Activated T-helper 2 cell treated with anti-CD3 and anti-CD28 coated beads, Interferon-gamma antibody, Interleukin-2, Interleukin-4, amounts not matched to agents 10 μg/mL and 5 μg/mL and 100 μg/mL, durations not matched to agents 14 hours and 24 hours and 36 hours (primary cell): ENCODE measurements at regions not wholly inside any gene's neighbourhood (a gene's known extent, or its start where the extent isn't known, plus 50 kb on each side); places are given as distances from the start of the nearest gene placed in this dataset.

Source experiments
- DNase-seq: peaks from one replicate; pipeline ENCODE4 v3.0.0; 2021; ENCODE audit warnings: low spot score
- H3K27ac Mint-ChIP-seq: one replicate; pipeline ENCODE4 v1.8.0; 2021; ENCODE audit warnings: mixed read lengths
- H3K27me3 Mint-ChIP-seq: one replicate; pipeline ENCODE4 v1.8.0; 2021; ENCODE audit warnings: low read depth, mixed read lengths
- H3K36me3 Mint-ChIP-seq: one replicate; pipeline ENCODE4 v1.8.0; 2021; ENCODE audit warnings: low read depth, mixed read lengths
- H3K4me1 Mint-ChIP-seq: one replicate; pipeline ENCODE4 v1.8.0; 2021; ENCODE audit warnings: low read depth, mixed read lengths
- H3K4me3 Mint-ChIP-seq: one replicate; pipeline ENCODE4 v1.8.0; 2021; ENCODE audit warnings: low read depth, mild to moderate bottlenecking, moderate library complexity, mixed read lengths
- H3K9me3 Mint-ChIP-seq: one replicate; pipeline ENCODE4 v1.8.0; 2021; ENCODE audit warnings: mixed read lengths
- intact Hi-C: fragments of 100-400 bp; cut with micrococcal nuclease; formaldehyde crosslinking; loops from one replicate; pipeline ENCODE4 v1.15.1; 2023

GRCh38 chr9:28929433-28929832 is 1356.2 kb upstream of the C9orf72 start:
- H3K27ac Mint-ChIP-seq = no peak overlapping the region
- no peak overlapping the region for H3K4me3 Mint-ChIP-seq
- intact Hi-C loops = no loop called here
- no peak for DNase-seq
- H3K4me1 Mint-ChIP-seq = no peaks in the 10 kb centered on the region
- no peaks in the 10 kb centered on the region for H3K36me3 Mint-ChIP-seq
- H3K27me3 Mint-ChIP-seq = no peaks in the 10 kb centered on the region
- peaks cover 15% of the 10 kb centered on the region for H3K9me3 Mint-ChIP-seq

- no peaks in the 10 kb centered on the region for H3K27me3 Mint-ChIP-seq
- no peaks in the 10 kb centered on the region for H3K4me1 Mint-ChIP-seq
- no peaks in the 10 kb centered on the region for H3K36me3 Mint-ChIP-seq
- peaks cover 15% of the 10 kb centered on the region for H3K9me3 Mint-ChIP-seq
- no peak for DNase-seq
- H3K4me3 Mint-ChIP-seq = no peak overlapping the region
- H3K27ac Mint-ChIP-seq = no peak overlapping the region
- intact Hi-C loops = no loop called here
These were observed 1357.5 kb upstream of the C9orf72 start for GRCh38 chr9:28930766-28931165.

GRCh38 chr9:28934111-28934510 is 1360.8 kb upstream of the C9orf72 start:
- Mint-ChIP-seq H3K27ac (no peak overlapping the region), H3K4me1 (no peaks in the 10 kb centered on the region), H3K36me3 (no peaks in the 10 kb centered on the region), H3K4me3 (no peak overlapping the region), H3K9me3 (peaks cover 10% of the 10 kb centered on the region), H3K27me3 (no peaks in the 10 kb centered on the region)
- no peak for DNase-seq
- intact Hi-C loops = no loop called here

- intact Hi-C loops = no loop called here
- no peak overlapping the region for H3K4me3 Mint-ChIP-seq
- no peak overlapping the region for H3K27ac Mint-ChIP-seq
- DNase-seq = no peak
- H3K27me3 Mint-ChIP-seq = no peaks in the 10 kb centered on the region
- no peaks in the 10 kb centered on the region for H3K36me3 Mint-ChIP-seq
- H3K9me3 Mint-ChIP-seq = no peaks in the 10 kb centered on the region
- H3K4me1 Mint-ChIP-seq = no peaks in the 10 kb centered on the region
These were observed 1365.7 kb upstream of the C9orf72 start for GRCh38 chr9:28938981-28939380.

- Mint-ChIP-seq H3K36me3 (no peaks in the 10 kb centered on the region), H3K9me3 (no peaks in the 10 kb centered on the region), H3K27ac (no peak overlapping the region), H3K27me3 (no peaks in the 10 kb centered on the region), H3K4me1 (no peaks in the 10 kb centered on the region), H3K4me3 (no peak overlapping the region)
- intact Hi-C loops = no loop called here
- DNase-seq = no peak
These were observed 1368.6 kb upstream of the C9orf72 start for GRCh38 chr9:28941856-28942255.

DNA sequence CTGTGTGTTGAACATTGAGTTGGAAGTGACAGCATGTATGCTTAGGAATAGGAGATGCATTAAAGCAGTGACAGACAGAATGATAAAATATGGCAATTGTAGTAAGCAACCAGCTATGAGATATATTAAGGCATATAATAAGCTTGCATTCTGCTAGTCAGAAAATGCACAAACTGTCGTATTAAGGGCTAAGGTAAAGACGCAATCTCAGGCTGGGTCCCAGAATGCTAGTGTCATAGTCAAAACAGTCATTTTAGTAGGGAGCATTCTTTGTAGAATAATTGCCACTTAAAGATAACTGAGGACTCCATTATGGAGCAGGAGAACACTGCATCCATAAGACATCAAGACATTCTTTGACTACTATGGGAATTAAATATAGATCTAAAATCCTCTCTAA is 1369.7 kb upstream of the C9orf72 start:
- Mint-ChIP-seq H3K27me3 (no peaks in the 10 kb centered on the region), H3K27ac (no peak overlapping the region), H3K4me1 (no peaks in the 10 kb centered on the region), H3K9me3 (no peaks in the 10 kb centered on the region), H3K36me3 (no peaks in the 10 kb centered on the region), H3K4me3 (no peak overlapping the region)
- intact Hi-C loops = no loop called here
- no peak for DNase-seq

- intact Hi-C loops = no loop called here
- no peak overlapping the region for H3K4me3 Mint-ChIP-seq
- DNase-seq = no peak
- no peaks in the 10 kb centered on the region for H3K4me1 Mint-ChIP-seq
- H3K27ac Mint-ChIP-seq = no peak overlapping the region
- H3K27me3 Mint-ChIP-seq = no peaks in the 10 kb centered on the region
- H3K36me3 Mint-ChIP-seq = no peaks in the 10 kb centered on the region
- H3K9me3 Mint-ChIP-seq = peaks cover 12% of the 10 kb centered on the region
These were observed 1373.4 kb upstream of the C9orf72 start for GRCh38 chr9:28946648-28947047.

DNA sequence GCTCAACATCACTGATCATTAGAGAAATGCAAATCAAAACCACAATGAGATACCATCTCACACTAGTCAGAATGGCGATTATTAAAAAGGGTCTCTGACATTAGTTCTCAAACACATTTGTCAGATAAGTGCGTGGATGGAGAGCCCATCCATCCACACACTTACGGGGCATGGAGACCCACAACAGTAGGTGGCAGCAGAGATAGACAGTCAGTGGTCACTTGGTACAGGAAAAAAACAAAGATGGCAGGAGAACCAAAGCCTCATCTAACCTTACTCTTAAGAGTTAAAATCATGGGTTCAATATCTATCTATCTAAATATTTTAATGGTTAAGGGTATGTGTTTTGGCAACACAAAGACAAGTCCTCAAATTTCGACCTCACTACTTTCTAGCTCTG is 1378.7 kb upstream of the C9orf72 start:
- Mint-ChIP-seq H3K4me1 (no peaks in the 10 kb centered on the region), H3K36me3 (no peaks in the 10 kb centered on the region), H3K4me3 (no peak overlapping the region), H3K9me3 (peaks cover 14% of the 10 kb centered on the region), H3K27ac (no peak overlapping the region), H3K27me3 (no peaks in the 10 kb centered on the region)
- no peak for DNase-seq
- intact Hi-C loops = no loop called here

- Mint-ChIP-seq H3K4me1 (no peaks in the 10 kb centered on the region), H3K36me3 (no peaks in the 10 kb centered on the region), H3K4me3 (no peak overlapping the region), H3K27me3 (no peaks in the 10 kb centered on the region), H3K27ac (no peak overlapping the region), H3K9me3 (peaks cover 4% of the 10 kb centered on the region)
- DNase-seq = no peak
- intact Hi-C loops = no loop called here
These were observed 1383.0 kb upstream of the C9orf72 start for GRCh38 chr9:28956116-28956880.

DNA sequence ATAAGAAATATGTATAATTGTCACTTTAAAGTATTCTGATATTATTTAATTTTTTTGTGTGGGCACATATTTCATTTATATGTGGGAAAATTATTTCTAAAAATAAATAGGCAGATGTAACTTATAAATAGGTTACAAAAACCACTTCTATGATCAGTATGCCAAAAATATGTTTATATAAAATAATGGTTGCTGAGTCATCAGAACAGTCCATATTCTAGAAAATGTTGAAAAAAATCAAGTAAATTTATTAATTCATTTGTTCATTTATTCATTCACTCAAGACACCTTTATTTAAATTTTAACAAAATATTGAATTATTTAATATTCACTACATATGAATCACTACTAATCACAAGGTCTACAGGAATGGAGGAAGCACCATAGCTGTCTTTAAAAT is 1387.3 kb upstream of the C9orf72 start:
- no peaks in the 10 kb centered on the region for H3K27me3 Mint-ChIP-seq
- no peaks in the 10 kb centered on the region for H3K36me3 Mint-ChIP-seq
- no peaks in the 10 kb centered on the region for H3K9me3 Mint-ChIP-seq
- H3K4me1 Mint-ChIP-seq = no peaks in the 10 kb centered on the region
- intact Hi-C loops = no loop called here
- DNase-seq = no peak
- no peak overlapping the region for H3K4me3 Mint-ChIP-seq
- no peak overlapping the region for H3K27ac Mint-ChIP-seq

GRCh38 chr9:28961623-28962022 is 1388.3 kb upstream of the C9orf72 start:
- Mint-ChIP-seq H3K4me3 (no peak overlapping the region), H3K36me3 (no peaks in the 10 kb centered on the region), H3K27ac (no peak overlapping the region), H3K9me3 (no peaks in the 10 kb centered on the region), H3K27me3 (no peaks in the 10 kb centered on the region), H3K4me1 (no peaks in the 10 kb centered on the region)
- no peak for DNase-seq
- intact Hi-C loops = no loop called here

DNA sequence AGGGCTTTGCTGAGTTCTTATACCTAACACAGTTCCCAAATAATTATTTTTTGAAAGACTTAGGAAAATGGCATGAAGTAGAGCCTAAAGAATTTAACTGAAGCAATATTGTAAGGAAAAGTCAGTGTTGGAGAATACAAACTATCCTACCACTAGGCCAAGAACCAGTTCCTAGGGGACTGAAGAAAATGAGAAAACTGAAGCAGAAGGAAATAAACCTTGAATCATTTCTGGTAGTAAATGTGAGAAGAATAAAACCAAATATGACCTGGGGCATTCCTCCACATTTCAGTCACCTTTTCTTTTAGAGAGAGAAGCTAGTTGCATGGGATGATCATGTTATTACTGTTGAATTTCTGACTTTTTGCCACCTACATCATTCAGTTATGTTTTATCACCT is 1393.9 kb upstream of the C9orf72 start:
- Mint-ChIP-seq H3K36me3 (no peaks in the 10 kb centered on the region), H3K4me3 (no peak overlapping the region), H3K27me3 (no peaks in the 10 kb centered on the region), H3K4me1 (no peaks in the 10 kb centered on the region), H3K27ac (no peak overlapping the region), H3K9me3 (peaks cover 15% of the 10 kb centered on the region)
- DNase-seq = no peak
- intact Hi-C loops = no loop called here

GRCh38 chr9:28970241-28970654 is 1397.0 kb upstream of the C9orf72 start:
- H3K36me3 Mint-ChIP-seq = no peaks in the 10 kb centered on the region
- no peak overlapping the region for H3K27ac Mint-ChIP-seq
- no peak overlapping the region for H3K4me3 Mint-ChIP-seq
- no peaks in the 10 kb centered on the region for H3K27me3 Mint-ChIP-seq
- no peaks in the 10 kb centered on the region for H3K4me1 Mint-ChIP-seq
- no peak for DNase-seq
- peaks cover 21% of the 10 kb centered on the region for H3K9me3 Mint-ChIP-seq
- intact Hi-C loops = no loop called here

DNA sequence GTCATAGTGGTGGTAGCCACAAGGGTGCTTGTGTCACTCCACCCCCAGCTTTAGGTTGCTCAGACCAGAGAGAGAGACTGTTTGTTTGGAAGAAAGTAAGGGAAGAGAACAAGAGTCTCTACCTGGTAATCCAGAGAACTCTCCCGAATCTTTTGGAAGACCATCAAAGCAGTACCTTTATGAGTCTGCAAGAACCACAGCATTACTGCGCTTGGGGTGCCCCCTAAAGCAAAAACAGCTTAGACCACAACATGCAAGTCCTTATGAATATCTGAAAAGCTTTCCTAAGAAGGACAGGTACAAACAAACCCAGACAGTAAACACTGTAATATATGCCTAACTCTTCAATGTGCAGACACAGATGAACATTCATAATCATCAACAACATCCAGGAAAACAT is 1398.6 kb upstream of the C9orf72 start:
- Mint-ChIP-seq H3K4me1 (no peaks in the 10 kb centered on the region), H3K9me3 (peaks cover 21% of the 10 kb centered on the region)

More for the DNA sequence above, 1398.6 kb upstream of the C9orf72 start:
- Mint-ChIP-seq H3K4me3 (no peak overlapping the region), H3K27me3 (no peaks in the 10 kb centered on the region), H3K27ac (no peak overlapping the region), H3K36me3 (no peaks in the 10 kb centered on the region)
- DNase-seq = no peak
- intact Hi-C loops = no loop called here
